Left colon (tissue), 2 donors: ENCODE measurements at regions not wholly inside any gene's neighbourhood (a gene's known extent, or its start where the extent isn't known, plus 50 kb on each side); places are given as distances from the start of the nearest gene placed in this dataset.

ENCODE experiments used
- ATAC-seq: fragments of 200-7000 bp; cut with Tn5 transposase; one replicate; pipeline ENCODE4 v1.9.1; 2020; ENCODE audit warnings: mild to moderate bottlenecking, moderate library complexity
- DNase-seq, 2 donors: peaks; one replicate each; pipeline ENCODE4 v3.0.0-alpha.2; 2020
- intact Hi-C, 2 donors: fragments of 100-400 bp; cut with DNase I in 1 of 2; cut with micrococcal nuclease in 1 of 2; formaldehyde crosslinking; loops; one replicate each; pipeline versions ENCODE4 v1.11.2 to v1.14.0; 2022; cut with DNase I, micrococcal nuclease
- donor health status: DM: no; HTN: no; CAD: no.
- donor health status: DM: yes; HTN: yes; CAD: no.

- DNase-seq: no peak
- ATAC-seq: no peak
- intact Hi-C loops: no loop called here
These were observed 253.9 kb upstream of the ARHGAP20 start for GRCh38 chr11:110966131-110966530.

- intact Hi-C loops: no loop called here
- DNase-seq (no peak), ATAC-seq (no peak)
These were observed 250.7 kb upstream of the ARHGAP20 start for GRCh38 chr11:110962921-110963320.

- ATAC-seq (no peak), DNase-seq (no peak)
- intact Hi-C loops: no loop called here
These were observed 247.9 kb upstream of the ARHGAP20 start for GRCh38 chr11:110960167-110960566.

- intact Hi-C loops: no loop called here
- ATAC-seq: no peak
- DNase-seq: no peak
These were observed 246.0 kb upstream of the ARHGAP20 start for GRCh38 chr11:110958216-110958615.

GRCh38 chr11:110955776-110956175 is 243.5 kb upstream of the ARHGAP20 start:
- no peak for DNase-seq
- no peak for ATAC-seq
- intact Hi-C loops: no loop called here

- intact Hi-C loops: no loop called here
- ATAC-seq (no peak), DNase-seq (no peak)
These were observed 239.8 kb upstream of the ARHGAP20 start for GRCh38 chr11:110951950-110952503.

- DNase-seq (no peak), ATAC-seq (peak; percentile 26)
- intact Hi-C loops: no loop called here
These were observed 239.1 kb upstream of the ARHGAP20 start for GRCh38 chr11:110951037-110951949.

- DNase-seq (no peak), ATAC-seq (no peak)
- intact Hi-C loops: no loop called here
These were observed 235.9 kb upstream of the ARHGAP20 start for GRCh38 chr11:110948112-110948511.

GRCh38 chr11:110947096-110947495 is 234.9 kb upstream of the ARHGAP20 start:
- intact Hi-C loops: no loop called here
- no peak for ATAC-seq
- DNase-seq: no peak

- intact Hi-C loops: no loop called here
- DNase-seq (no peak), ATAC-seq (no peak)
These were observed 227.2 kb upstream of the ARHGAP20 start for GRCh38 chr11:110939471-110939870.

GRCh38 chr11:110935018-110935640 is 222.9 kb upstream of the ARHGAP20 start:
- peak; percentile 66 for ATAC-seq
- intact Hi-C loops: no loop called here
- DNase-seq: no peak

GRCh38 chr11:110929129-110929528 is 216.9 kb upstream of the ARHGAP20 start:
- DNase-seq: no peak
- intact Hi-C loops: no loop called here
- ATAC-seq: no peak

GRCh38 chr11:110928391-110928790 is 216.2 kb upstream of the ARHGAP20 start:
- no peak for DNase-seq
- no peak for ATAC-seq
- intact Hi-C loops: no loop called here

- intact Hi-C loops: no loop called here
- ATAC-seq (no peak), DNase-seq (no peak)
These were observed 209.7 kb upstream of the ARHGAP20 start for GRCh38 chr11:110921742-110922521.

- no peak for DNase-seq
- intact Hi-C loops: no loop called here
These were observed 207.1 kb upstream of the ARHGAP20 start for GRCh38 chr11:110919241-110919922.

GRCh38 chr11:110918351-110918750 is 206.1 kb upstream of the ARHGAP20 start:
- ATAC-seq: no peak
- DNase-seq: no peak
- intact Hi-C loops: no loop called here

More at GRCh38 chr11:110919241-110919922, 207.1 kb upstream of the ARHGAP20 start:
- no peak for ATAC-seq

- ATAC-seq: no peak
- intact Hi-C loops: no loop called here
- no peak for DNase-seq
These were observed 200.2 kb upstream of the ARHGAP20 start for GRCh38 chr11:110912437-110912836.

GRCh38 chr11:110910384-110910783 is 198.1 kb upstream of the ARHGAP20 start:
- ATAC-seq (no peak), DNase-seq (no peak)
- intact Hi-C loops: no loop called here

GRCh38 chr11:110909336-110909735 is 197.1 kb upstream of the ARHGAP20 start:
- intact Hi-C loops: no loop called here
- DNase-seq (no peak), ATAC-seq (no peak)
